H1 (cell line): ENCODE measurements at regions not wholly inside any gene's neighbourhood (a gene's known extent, or its start where the extent isn't known, plus 50 kb on each side); places are given as distances from the start of the nearest gene placed in this dataset.

Experiments
- CTCF ChIA-PET: fragments of 300-600 bp; sonication (Branson Sonifier 250); formaldehyde crosslinking; loops from one replicate; lab custom pipeline; 2021; ENCODE audit not compliant: partially characterized antibody; lab: Charles Lee
- POLR2A ChIA-PET: fragments of 300-600 bp; sonication (Branson Sonifier 250); formaldehyde crosslinking; loops from one replicate; lab custom pipeline; 2021; ENCODE audit warnings: inconsistent platforms; ENCODE audit not compliant: partially characterized antibody; lab: Charles Lee
- DNase-seq, 2 experiments: peaks; one replicate each; pipeline versions ENCODE4 v3.0.0 to v3.0.0-alpha.2; 2010 to 2022; ENCODE audit warnings: low spot score in 2 of 2, low read depth in 1 of 2, mixed read lengths in 1 of 2
- FAIRE-seq: peaks from 2 replicates; lab custom pipeline; 2011; peaks lifted over from hg19 to GRCh38; lab: Jason Lieb, UNC
- H2AFZ ChIP-seq: 2 replicates; pipeline ENCODE4 v1.8.1; 2012; ENCODE audit warnings: low read length, inconsistent platforms
- H2AK5ac ChIP-seq: 2 replicates; pipeline ENCODE4 v1.6.1; 2013; ENCODE audit warnings: low read depth, low read length
- H2BK120ac ChIP-seq: replicated peaks from 2 replicates; pipeline ENCODE3; 2013; ENCODE audit warnings: low read depth, low read length, inconsistent platforms
- H2BK12ac ChIP-seq: 2 replicates; pipeline ENCODE4 v1.6.1; 2013; ENCODE audit warnings: low read depth, low read length
- H2BK15ac ChIP-seq: 2 replicates; pipeline ENCODE4 v1.6.1; 2013; ENCODE audit warnings: low read length
- H2BK20ac ChIP-seq: 2 replicates; pipeline ENCODE4 v1.6.1; 2013; ENCODE audit warnings: low read length
- H2BK5ac ChIP-seq: 2 replicates; pipeline ENCODE4 v1.6.1; 2013; ENCODE audit warnings: low read depth, low read length
- H3K14ac ChIP-seq: 2 replicates; pipeline ENCODE4 v1.6.1; 2013; ENCODE audit warnings: inconsistent platforms; ENCODE audit not compliant: insufficient read length
- H3K18ac ChIP-seq: 2 replicates; pipeline ENCODE4 v1.6.1; 2013; ENCODE audit warnings: low read length; ENCODE audit errors: extremely low read depth
- H3K23ac ChIP-seq: 2 replicates; pipeline ENCODE4 v1.6.1; 2013; ENCODE audit warnings: inconsistent platforms; ENCODE audit not compliant: insufficient read length
- H3K23me2 ChIP-seq: 2 replicates; pipeline ENCODE4 v1.6.1; 2013; ENCODE audit warnings: low read depth, low read length
- H3K27ac ChIP-seq: 2 replicates; pipeline ENCODE4 v1.6.1; 2011; ENCODE audit warnings: low read depth, low read length, inconsistent platforms
- H3K27me3 ChIP-seq, 4 experiments: replicated peaks in 1 of 4; 1 replicate in 1 of 4; 2 replicates in 3 of 4; pipeline versions ENCODE4 v1.6.1 to v1.8.1; 2011 to 2013; ENCODE audit warnings: low read length in 3 of 4, mild to moderate bottlenecking in 3 of 4, inconsistent platforms in 2 of 4, mixed read lengths in 2 of 4, moderate library complexity in 1 of 4; ENCODE audit not compliant: control insufficient read depth in 3 of 4, insufficient read depth in 3 of 4; ENCODE audit errors: extremely low read depth in 1 of 4
- H3K36me3 ChIP-seq, 4 experiments: 2 replicates each; pipeline versions ENCODE4 v1.6.1 to v1.8.1; 2011 to 2013; ENCODE audit warnings: mild to moderate bottlenecking in 4 of 4, low read length in 3 of 4, moderate library complexity in 2 of 4, control low read depth in 1 of 4, inconsistent platforms in 1 of 4; ENCODE audit not compliant: insufficient read depth in 4 of 4, control insufficient read depth in 2 of 4
- H3K4ac ChIP-seq: replicated peaks from 2 replicates; pipeline ENCODE3; 2013; ENCODE audit warnings: low read length, low read depth, mixed read lengths, inconsistent platforms; ENCODE audit not compliant: insufficient read length
- H3K4me1 ChIP-seq, 4 experiments: replicated peaks in 1 of 4; 1 replicate in 1 of 4; 2 replicates in 3 of 4; pipeline versions ENCODE4 v1.6.1 to v1.8.1; 2011 to 2013; ENCODE audit warnings: low read length in 3 of 4, inconsistent platforms in 2 of 4, mixed read lengths in 1 of 4; ENCODE audit not compliant: insufficient read depth in 4 of 4, control insufficient read depth in 3 of 4
- H3K4me2 ChIP-seq, 2 experiments: 2 replicates each; pipeline versions ENCODE4 v1.6.1 to v1.8.1; 2011 to 2013; ENCODE audit warnings: low read depth in 2 of 2, low read length in 2 of 2, control low read depth in 1 of 2, inconsistent platforms in 1 of 2, mild to moderate bottlenecking in 1 of 2; ENCODE audit not compliant: insufficient read depth in 1 of 2
- H3K4me3 ChIP-seq, 4 experiments: fragments of 200-600, 300-600 bp in 1 of 4; sonication (generic), shearing (Covaris generic), sonication (Bioruptor Twin) in 1 of 4; 2 replicates each; pipeline versions ENCODE4 v1.5.1 to v1.8.1; 2011 to 2016; ENCODE audit warnings: low read length in 4 of 4, low read depth in 3 of 4, control low read depth in 2 of 4, inconsistent platforms in 2 of 4, mild to moderate bottlenecking in 2 of 4, mixed read lengths in 1 of 4, moderate library complexity in 1 of 4; ENCODE audit not compliant: insufficient read depth in 2 of 4; ENCODE audit errors: extremely low read depth in 1 of 4
- H3K56ac ChIP-seq: replicated peaks from 2 replicates; pipeline ENCODE3; 2013; ENCODE audit warnings: low read depth, mild to moderate bottlenecking, mixed read lengths, low read length, inconsistent platforms; ENCODE audit not compliant: insufficient read length
- H3K79me1 ChIP-seq: 2 replicates; pipeline ENCODE4 v1.6.1; 2013; ENCODE audit warnings: low read depth, low read length, control low read depth
- H3K79me2 ChIP-seq, 2 experiments: 2 replicates each; pipeline versions ENCODE4 v1.6.1 to v1.8.1; 2012 to 2013; ENCODE audit warnings: low read length in 2 of 2, mild to moderate bottlenecking in 2 of 2, inconsistent platforms in 1 of 2; ENCODE audit not compliant: insufficient read depth in 2 of 2, control insufficient read depth in 1 of 2
- H3K9ac ChIP-seq, 4 experiments: replicated peaks in 1 of 4; 1 replicate in 1 of 4; 2 replicates in 3 of 4; pipeline versions ENCODE4 v1.6.1 to v1.8.1; 2011 to 2013; ENCODE audit warnings: low read depth in 3 of 4, low read length in 3 of 4, control low read depth in 2 of 4, mild to moderate bottlenecking in 2 of 4, moderate library complexity in 2 of 4, inconsistent platforms in 1 of 4; ENCODE audit errors: extremely low read depth in 1 of 4
- H3K9me3 ChIP-seq, 2 experiments: 2 replicates each; pipeline versions ENCODE4 v1.6.1 to v1.8.1; 2012 to 2013; ENCODE audit warnings: mild to moderate bottlenecking in 2 of 2, moderate library complexity in 2 of 2, control low read depth in 1 of 2, inconsistent platforms in 1 of 2, low read depth in 1 of 2, low read length in 1 of 2, mixed read lengths in 1 of 2; ENCODE audit not compliant: insufficient read depth in 2 of 2
- H4K20me1 ChIP-seq, 2 experiments: replicated peaks in 1 of 2; 2 replicates each; pipeline versions ENCODE3 to v1.8.1; 2011 to 2013; ENCODE audit warnings: inconsistent platforms in 2 of 2, low read length in 2 of 2, mild to moderate bottlenecking in 1 of 2; ENCODE audit not compliant: insufficient read depth in 2 of 2, control insufficient read depth in 1 of 2
- H4K5ac ChIP-seq: 2 replicates; pipeline ENCODE4 v1.6.1; 2013; ENCODE audit warnings: low read length, low read depth, mixed read lengths, inconsistent platforms; ENCODE audit not compliant: insufficient read length
- H4K8ac ChIP-seq: 2 replicates; pipeline ENCODE4 v1.8.0; 2013; ENCODE audit warnings: mild to moderate bottlenecking, moderate library complexity, low read length, inconsistent platforms; ENCODE audit not compliant: insufficient read depth; ENCODE audit errors: extremely low read depth
- H4K91ac ChIP-seq: replicated peaks from 2 replicates; pipeline ENCODE3; 2013; ENCODE audit warnings: low read length, mixed read lengths, inconsistent platforms; ENCODE audit not compliant: insufficient read length
- CBX8 ChIP-seq: fragments of 300-800, 300-1000 bp; sonication (generic); IDR thresholded peaks from 2 replicates; pipeline ENCODE4 v1.7.1; 2016; ENCODE audit warnings: low read depth, low read length, borderline replicate concordance
- CHD1 ChIP-seq: IDR thresholded peaks from 2 replicates; pipeline ENCODE4 v1.6.1; 2012; ENCODE audit warnings: low read depth, low read length, improper control_type of control experiment
- CREB1 ChIP-seq: IDR thresholded peaks from 2 replicates; pipeline ENCODE4 v1.6.1; 2012; ENCODE audit warnings: inconsistent platforms
- EP300 ChIP-seq, 2 experiments: IDR thresholded peaks; 1 replicate in 1 of 2; 2 replicates in 1 of 2; pipeline ENCODE4 v1.6.1; 2011 to 2012; ENCODE audit warnings: low read depth in 2 of 2, low read length in 2 of 2, mild to moderate bottlenecking in 2 of 2, borderline replicate concordance in 1 of 2, inconsistent platforms in 1 of 2, moderate library complexity in 1 of 2
- GTF2F1 ChIP-seq: IDR thresholded peaks from 2 replicates; pipeline ENCODE4 v1.6.1; 2012; ENCODE audit warnings: low read depth, low read length, improper control_type of control experiment, borderline replicate concordance
- KDM4A ChIP-seq: IDR thresholded peaks from one replicate; pipeline ENCODE4 v1.7.1; 2012; ENCODE audit warnings: low read depth, mild to moderate bottlenecking, moderate library complexity, low read length, inconsistent platforms; ENCODE audit not compliant: severe bottlenecking
- NRF1 ChIP-seq: IDR thresholded peaks from 2 replicates; pipeline ENCODE4 v1.6.1; 2011; ENCODE audit warnings: mild to moderate bottlenecking, low read depth, low read length, improper control_type of control experiment
- RNF2 ChIP-seq: fragments of 200-900, 300-1000 bp; sonication (generic); IDR thresholded peaks from 2 replicates; pipeline ENCODE4 v1.7.1; 2016; ENCODE audit warnings: borderline replicate concordance, low read depth, mild to moderate bottlenecking, antibody characterized with exemption, low read length; ENCODE audit not compliant: poor library complexity, severe bottlenecking; ENCODE audit errors: missing control alignments
- RXRA ChIP-seq: IDR thresholded peaks from 2 replicates; pipeline ENCODE4 v1.6.1; 2011; ENCODE audit warnings: low read depth, mild to moderate bottlenecking, low read length, moderate library complexity; ENCODE audit not compliant: insufficient read depth
- SP2 ChIP-seq: IDR thresholded peaks from 2 replicates; pipeline ENCODE4 v1.6.1; 2012; ENCODE audit warnings: mild to moderate bottlenecking, low read length, inconsistent platforms
- SP4 ChIP-seq: IDR thresholded peaks from 2 replicates; pipeline ENCODE4 v1.6.1; 2012; ENCODE audit warnings: low read length, inconsistent platforms
- TCF12 ChIP-seq: IDR thresholded peaks from 2 replicates; pipeline ENCODE4 v1.6.1; 2011; ENCODE audit warnings: low read depth, mild to moderate bottlenecking, low read length
- ZNF274 ChIP-seq: IDR thresholded peaks from 2 replicates; pipeline ENCODE4 v1.7.0; 2012; ENCODE audit warnings: low read length, borderline replicate concordance; ENCODE audit errors: extremely low read depth
- WGBS, 2 experiments: shearing (Covaris generic) in 1 of 2; methylation state at CpG; one replicate each; pipeline versions ENCODE4 v1.1.6 to v1.1.7; 2013 to 2015; ENCODE audit warnings: low lambda C conversion rate in 2 of 2, mixed read lengths in 2 of 2, inconsistent platforms in 1 of 2, low coverage in 1 of 2, missing lambda C conversion rate in 1 of 2; ENCODE audit not compliant: insufficient replicate concordance in 2 of 2, insufficient coverage in 1 of 2, insufficient read length in 1 of 2; ENCODE audit errors: extremely low coverage in 1 of 2, missing lambda C conversion rate in 1 of 2; 5-methylcytosine and 5-hydroxymethylcytosine counted together

- Histone ChIP-seq H2AK5ac (no peak overlapping the region), H2BK12ac (no peak overlapping the region), H2BK20ac (no peak overlapping the region), H4K20me1 (no peaks in the 10 kb centered on the region), H2BK120ac (no peak overlapping the region), H3K4me2 (no peak overlapping the region), H4K5ac (no peak overlapping the region), H4K8ac (no peak overlapping the region), H3K9me3 (peaks cover 18 to 26% of the 10 kb centered on the region in 2 experiments), H3K4me3 (no peak overlapping the region), H3K36me3 (peaks cover 0 to 4% (median 1%) of the 10 kb centered on the region in 4 experiments; a peak in 2 of 8 replicates), H3K27ac (no peak overlapping the region), H2BK15ac (no peak overlapping the region), H2BK5ac (no peak overlapping the region), H3K14ac (no peak overlapping the region), H3K4ac (no peak overlapping the region), H3K23me2 (no peaks in the 10 kb centered on the region), H3K18ac (no peak overlapping the region), H2AFZ (no peak overlapping the region), H3K27me3 (peaks cover 0 to 8% (median 5%) of the 10 kb centered on the region in 4 experiments; a peak in 6 of 7 replicates), H3K9ac (no peak overlapping the region), H3K79me1 (no peaks in the 10 kb centered on the region), H3K23ac (no peak overlapping the region), H3K56ac (no peak overlapping the region), H3K79me2 (no peaks in the 10 kb centered on the region), H4K91ac (no peak overlapping the region), H3K4me1 (no peaks in the 10 kb centered on the region; a peak in 1 of 7 replicates)
- no peak for DNase-seq
- WGBS, 2 experiments = 94% methylated on average over 9 of the region's 9 CpGs; no CpG with 5 or more reads in 1 of the 2 experiments
- ChIA-PET CTCF (no interaction called here), POLR2A (no interaction called here)
- FAIRE-seq = no peak
- TF ChIP-seq SP2 (no peak), CBX8 (no peak), TCF12 (no peak), KDM4A (no peak), ZNF274 (no peak), CREB1 (no peak), GTF2F1 (no peak), CHD1 (no peak), RNF2 (no peak), EP300 (IDR thresholded peaks at IDR 0.05; ENCODE audit: borderline replicate concordance in 1 of 2, low read depth in 2 of 2, low read length in 2 of 2) (no peak), SP4 (no peak), RXRA (no peak), NRF1 (no peak)
Observed at GRCh38 chr7:26013551-26014083, 138.4 kb upstream of the NFE2L3 start.
